Panc1 (cell line): ENCODE measurements at regions not wholly inside any gene's neighbourhood (a gene's known extent, or its start where the extent isn't known, plus 50 kb on each side); places are given as distances from the start of the nearest gene placed in this dataset.

Source experiments
- ATAC-seq: fragments of 200-7000 bp; cut with Tn5 transposase; 2 replicates; pipeline ENCODE4 v1.9.1; 2020; ENCODE audit warnings: mild to moderate bottlenecking, moderate library complexity
- BruUV-seq: library from RNA; stranded (reverse); fragments of 400-500 nt; replicated peaks from 2 replicates; lab custom pipeline; 2021; lab: Mats Ljungman, UMichigan
- CTCF ChIA-PET: fragments of 300-600 bp; sonication (Branson Sonifier 250); formaldehyde crosslinking; loops from one replicate; lab custom pipeline; 2022; ENCODE audit warnings: antibody characterized with exemption; lab: Charles Lee
- POLR2A ChIA-PET: fragments of 300-600 bp; sonication (Branson Sonifier 250); formaldehyde crosslinking; loops from one replicate; lab custom pipeline; 2022; ENCODE audit warnings: antibody characterized with exemption; lab: Charles Lee
- DNase-seq: peaks from one replicate; pipeline ENCODE4 v3.0.0-alpha.2; 2010; ENCODE audit warnings: low read depth, low spot score
- H3K27ac ChIP-seq: 2 replicates; pipeline ENCODE4 v1.5.1; 2011; ENCODE audit warnings: mild to moderate bottlenecking, low read length, inconsistent platforms
- H3K27me3 ChIP-seq: fragments of 200-500 bp; sonication (Bioruptor generic); 2 replicates; pipeline ENCODE4 v1.6.0; 2014; ENCODE audit warnings: low read length, inconsistent platforms; ENCODE audit not compliant: control insufficient read depth, insufficient read depth
- H3K36me3 ChIP-seq: fragments of 200-500 bp; sonication (Bioruptor generic); 2 replicates; pipeline ENCODE4 v1.5.1; 2014; ENCODE audit warnings: inconsistent platforms, mild to moderate bottlenecking, low read length, moderate library complexity; ENCODE audit not compliant: control insufficient read depth, insufficient read depth
- H3K4me1 ChIP-seq: 2 replicates; pipeline ENCODE4 v1.5.1; 2011; ENCODE audit warnings: inconsistent platforms, mild to moderate bottlenecking, low read length, moderate library complexity; ENCODE audit not compliant: control insufficient read depth, insufficient read depth
- H3K4me3 ChIP-seq, 2 experiments: 2 replicates each; pipeline ENCODE4 v1.5.1; 2011 to 2012; ENCODE audit warnings: low read depth in 2 of 2, low read length in 2 of 2, mild to moderate bottlenecking in 2 of 2, inconsistent platforms in 1 of 2, moderate library complexity in 1 of 2
- H3K9me3 ChIP-seq: fragments of 200-500 bp; sonication (Bioruptor generic); 2 replicates; pipeline ENCODE4 v1.5.1; 2014; ENCODE audit warnings: low read depth, mild to moderate bottlenecking, inconsistent platforms, low read length, moderate library complexity; ENCODE audit not compliant: control insufficient read depth, insufficient read depth
- CTCF ChIP-seq: fragments of 450-650 bp; IDR thresholded peaks from 2 replicates; pipeline ENCODE4 v1.5.1; 2017; ENCODE audit warnings: mild to moderate bottlenecking
- POLR2AphosphoS5 ChIP-seq: IDR thresholded peaks from 2 replicates; pipeline ENCODE4 v1.6.1; 2012; ENCODE audit warnings: mild to moderate bottlenecking, low read depth, low read length, moderate library complexity
- REST ChIP-seq, 2 experiments: IDR thresholded peaks; 2 replicates each; pipeline ENCODE4 v1.6.1; 2011 to 2012; ENCODE audit warnings: low read depth in 2 of 2, control low read depth in 1 of 2, low read length in 1 of 2, mild to moderate bottlenecking in 1 of 2, moderate library complexity in 1 of 2; ENCODE audit not compliant: insufficient read depth in 1 of 2
- SIN3A ChIP-seq: IDR thresholded peaks from 2 replicates; pipeline ENCODE4 v1.6.1; 2012; ENCODE audit warnings: low read depth, mild to moderate bottlenecking, low read length, moderate library complexity, borderline replicate concordance; ENCODE audit not compliant: insufficient read depth
- TCF7L2 ChIP-seq: IDR thresholded peaks from 2 replicates; pipeline ENCODE4 v1.6.1; 2011; ENCODE audit warnings: mild to moderate bottlenecking, low read depth, low read length, inconsistent platforms
- in situ Hi-C: cut with HindIII; loops from 2 replicates; pipeline ENCODE4 v1.10.0; 2016; ENCODE audit warnings: low sequenced_read_pairs, low pct_unique_long_range_greater_than_20kb
- intact Hi-C: fragments of 100-400 bp; cut with micrococcal nuclease; formaldehyde crosslinking; loops from one replicate; pipeline ENCODE4 v1.10.0; 2022; ENCODE audit not compliant: unreplicated experiment

DNA sequence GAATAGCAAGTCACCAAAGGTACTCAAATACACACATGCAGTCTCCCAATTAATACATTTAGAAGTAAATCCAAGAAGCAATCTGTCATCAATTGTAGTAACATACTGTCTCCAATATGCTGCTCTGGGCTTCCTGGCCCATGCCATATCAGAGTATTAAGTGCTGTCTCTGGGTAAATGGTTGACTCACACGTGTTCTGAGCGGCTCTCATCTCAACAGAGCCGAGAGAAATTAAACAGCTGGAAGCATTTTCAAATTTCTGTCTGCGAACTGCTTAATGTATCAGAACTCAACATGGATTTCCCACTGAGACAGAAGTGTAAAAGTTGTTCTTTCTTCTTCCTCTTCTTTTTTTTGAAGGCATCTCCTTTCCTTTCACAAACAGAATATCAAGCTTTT is 247.3 kb upstream of the TAS2R1 start:
- no TSS peak for BruUV-seq
- ChIA-PET POLR2A (no interaction called here), CTCF (no interaction called here)
- no peaks in the 10 kb centered on the region for H3K4me1 ChIP-seq
- ATAC-seq: no peak
- in situ Hi-C loops (no loop called here), intact Hi-C loops (no loop called here)
- no peak for DNase-seq
- no peaks in the 10 kb centered on the region; the same call in 1 of the 2 replicates for H3K27me3 ChIP-seq
- H3K36me3 ChIP-seq: no peaks in the 10 kb centered on the region
- TF ChIP-seq CTCF (no peak), SIN3A (no peak), REST (IDR thresholded peaks at IDR 0.05; ENCODE audit: insufficient read depth in 1 of 2, low read depth in 2 of 2, low read length in 1 of 2) (no peak), TCF7L2 (no peak), POLR2AphosphoS5 (no peak)
- H3K9me3 ChIP-seq: no peaks in the 10 kb centered on the region
- no peak overlapping the region for H3K27ac ChIP-seq
- no peak overlapping the region for H3K4me3 ChIP-seq

DNA sequence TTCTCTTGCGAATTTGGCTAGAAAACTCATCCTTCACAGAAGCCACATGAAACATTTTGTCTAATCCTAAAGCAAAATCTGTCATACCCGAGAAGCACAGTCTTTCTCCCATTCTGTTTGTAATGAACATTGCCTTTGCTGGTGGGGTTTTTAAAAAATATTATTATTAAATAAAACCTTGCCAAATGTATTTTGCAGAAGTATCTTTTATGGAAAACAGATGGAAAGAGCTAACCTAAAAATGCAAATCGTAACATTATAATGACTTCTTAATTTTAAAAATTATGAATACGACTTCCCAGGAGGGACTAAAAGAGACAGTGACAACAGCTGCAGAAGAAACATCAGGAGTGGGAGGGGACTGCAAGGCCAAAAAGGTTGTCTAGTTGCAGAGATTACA is 246.3 kb upstream of the TAS2R1 start:
- Histone ChIP-seq H3K36me3 (no peaks in the 10 kb centered on the region), H3K4me1 (no peaks in the 10 kb centered on the region), H3K9me3 (no peaks in the 10 kb centered on the region), H3K27ac (no peak overlapping the region), H3K4me3 (no peak overlapping the region), H3K27me3 (no peaks in the 10 kb centered on the region; the same call in 1 of the 2 replicates)
- DNase-seq (no peak), ATAC-seq (no peak)
- POLR2A ChIA-PET: no interaction called here
- CTCF ChIA-PET: no interaction called here
- intact Hi-C loops: no loop called here
- in situ Hi-C loops: no loop called here
- BruUV-seq: no TSS peak
- TF ChIP-seq TCF7L2 (no peak), POLR2AphosphoS5 (no peak), SIN3A (no peak), CTCF (no peak), REST (IDR thresholded peaks at IDR 0.05; ENCODE audit: insufficient read depth in 1 of 2, low read depth in 2 of 2, low read length in 1 of 2) (no peak)
